Endothelial cell of umbilical vein (primary cell): ENCODE measurements at regions not wholly inside any gene's neighbourhood (a gene's known extent, or its start where the extent isn't known, plus 50 kb on each side); places are given as distances from the start of the nearest gene placed in this dataset.

Experiments
- BruUV-seq: library from RNA; stranded (reverse); fragments of 400-500 nt; replicated peaks from 2 replicates; lab custom pipeline; 2021; lab: Mats Ljungman, UMichigan
- CTCF ChIA-PET: fragments of 300-600, 350-600 bp; sonication (Branson Sonifier 250); formaldehyde crosslinking; loops from one replicate; lab custom pipeline; 2021; ENCODE audit warnings: antibody characterized with exemption, inconsistent platforms; lab: Charles Lee
- POLR2A ChIA-PET: fragments of 300-600, 350-600 bp; sonication (Branson Sonifier 250); formaldehyde crosslinking; loops from one replicate; lab custom pipeline; 2021; ENCODE audit warnings: antibody characterized with exemption, inconsistent platforms; lab: Charles Lee
- DNase-seq: peaks from one replicate; pipeline ENCODE4 v3.0.0-alpha.2; 2011; ENCODE audit warnings: low read depth, low spot score
- FAIRE-seq: peaks from 2 replicates; lab custom pipeline; 2011; peaks lifted over from hg19 to GRCh38; lab: Jason Lieb, UNC
- H2AFZ ChIP-seq: 2 replicates; pipeline ENCODE4 v1.6.0; 2012; ENCODE audit warnings: low read depth, low read length, control low read depth, inconsistent platforms
- H3K27ac ChIP-seq: 2 replicates; pipeline ENCODE4 v1.5.1; 2011; ENCODE audit warnings: low read depth, mild to moderate bottlenecking, control low read depth, low read length, moderate library complexity; ENCODE audit not compliant: insufficient read depth
- H3K27me3 ChIP-seq, 2 experiments: 2 replicates each; pipeline versions ENCODE4 v1.6.0 to v1.6.1; 2011; ENCODE audit warnings: low read length in 2 of 2, mixed read lengths in 1 of 2; ENCODE audit not compliant: control insufficient read depth in 2 of 2, insufficient read depth in 2 of 2
- H3K36me3 ChIP-seq, 2 experiments: 2 replicates in 1 of 2; 3 replicates in 1 of 2; pipeline ENCODE4 v1.5.1; 2011; ENCODE audit warnings: low read length in 2 of 2, mild to moderate bottlenecking in 1 of 2, moderate library complexity in 1 of 2; ENCODE audit not compliant: control insufficient read depth in 2 of 2, insufficient read depth in 2 of 2; ENCODE audit errors: extremely low read depth in 1 of 2
- H3K4me1 ChIP-seq: 3 replicates; pipeline ENCODE4 v1.5.1; 2011; ENCODE audit warnings: mild to moderate bottlenecking, low read length; ENCODE audit not compliant: control insufficient read depth, insufficient read depth; ENCODE audit errors: extremely low read depth
- H3K4me2 ChIP-seq: 2 replicates; pipeline ENCODE4 v1.6.1; 2011; ENCODE audit warnings: low read length, control low read depth, mixed read lengths; ENCODE audit not compliant: insufficient read depth
- H3K4me3 ChIP-seq, 3 experiments: fragments of 200-600 bp in 1 of 3; sonication (generic), shearing (Covaris generic) in 1 of 3; replicated peaks in 1 of 3; 2 replicates each; pipeline ENCODE4 v1.5.1; 2011 to 2016; ENCODE audit warnings: control low read depth in 3 of 3, low read length in 3 of 3, mild to moderate bottlenecking in 2 of 3, inconsistent platforms in 1 of 3, low read depth in 1 of 3, moderate library complexity in 1 of 3; ENCODE audit not compliant: insufficient read depth in 1 of 3
- H3K79me2 ChIP-seq: 2 replicates; pipeline ENCODE4 v1.6.0; 2012; ENCODE audit warnings: low read length, inconsistent platforms; ENCODE audit not compliant: control insufficient read depth, insufficient read depth
- H3K9ac ChIP-seq: replicated peaks from 2 replicates; pipeline ENCODE3; 2011; ENCODE audit warnings: low read length, control low read depth; ENCODE audit not compliant: insufficient read depth; ENCODE audit errors: extremely low read depth
- H3K9me1 ChIP-seq: replicated peaks from 3 replicates; pipeline ENCODE4 v1.6.0; 2011; ENCODE audit warnings: mild to moderate bottlenecking, low read length; ENCODE audit not compliant: control insufficient read depth, insufficient read depth; ENCODE audit errors: extremely low read depth
- H3K9me3 ChIP-seq: replicated peaks from 2 replicates; pipeline ENCODE4 v1.5.1; 2012; ENCODE audit warnings: low read length, inconsistent platforms; ENCODE audit not compliant: control insufficient read depth, insufficient read depth
- H4K20me1 ChIP-seq: replicated peaks from 2 replicates; pipeline ENCODE3; 2011; ENCODE audit warnings: mild to moderate bottlenecking, low read length; ENCODE audit not compliant: control insufficient read depth, insufficient read depth; ENCODE audit errors: extremely low read depth
- EZH2 ChIP-seq: IDR thresholded peaks from 2 replicates; pipeline ENCODE4 v1.6.1; 2012; ENCODE audit warnings: borderline replicate concordance, low read depth, mild to moderate bottlenecking, moderate library complexity, low read length, inconsistent platforms; ENCODE audit not compliant: severe bottlenecking
- FOS ChIP-seq: IDR thresholded peaks from 2 replicates; pipeline ENCODE4 v1.6.1; 2011; ENCODE audit warnings: mild to moderate bottlenecking, low read length, moderate library complexity, borderline replicate concordance; ENCODE audit not compliant: insufficient read depth
- GATA2 ChIP-seq: IDR thresholded peaks from 2 replicates; pipeline ENCODE4 v1.7.0; 2011; ENCODE audit warnings: low read depth, mild to moderate bottlenecking, moderate library complexity, mixed read lengths, low read length; ENCODE audit not compliant: insufficient read length, insufficient read depth
- JUN ChIP-seq: IDR thresholded peaks from 2 replicates; pipeline ENCODE4 v1.6.1; 2011; ENCODE audit warnings: borderline replicate concordance, low read depth; ENCODE audit not compliant: insufficient read length, insufficient read depth
- MYC ChIP-seq: IDR thresholded peaks from one replicate; pipeline ENCODE4 v1.6.1; 2011; ENCODE audit warnings: mild to moderate bottlenecking, low read depth, low read length
- POLR2A ChIP-seq: IDR thresholded peaks from 2 replicates; pipeline ENCODE4 v1.6.1; 2012; ENCODE audit warnings: low read depth, mild to moderate bottlenecking, control low read depth, low read length
- POLR2AphosphoS5 ChIP-seq: IDR thresholded peaks from 2 replicates; pipeline ENCODE4 v1.6.1; 2012; ENCODE audit warnings: low read depth, mild to moderate bottlenecking, control low read depth, low read length, moderate library complexity; ENCODE audit not compliant: insufficient read depth
- dilution Hi-C: fragments of 300-500 bp; cut with MboI; formaldehyde crosslinking; loops from one replicate; pipeline ENCODE4 v1.15.0; 2019; ENCODE audit warnings: low sequenced_read_pairs; ENCODE audit not compliant: extremely low pct_ligation_motif_present
- intact Hi-C: fragments of 100-400 bp; cut with micrococcal nuclease; formaldehyde crosslinking; loops from one replicate; pipeline ENCODE4 v1.10.0; 2022
- TF ChIP-seq, protein P1 (sequence below): IDR thresholded peaks from 2 replicates; pipeline ENCODE4 v1.6.1; 2011; ENCODE audit not compliant: insufficient read depth, insufficient read length
- TF ChIP-seq, protein P2 (sequence below), 2 donors: IDR thresholded peaks; 1 replicate in 1 of 2; 2 replicates in 1 of 2; pipeline ENCODE4 v1.5.1; 2011; ENCODE audit warnings: low read length in 2 of 2, mild to moderate bottlenecking in 2 of 2, moderate library complexity in 2 of 2, control low read depth in 1 of 2, inconsistent platforms in 1 of 2, low read depth in 1 of 2; ENCODE audit not compliant: insufficient read depth in 1 of 2; ENCODE audit errors: extremely low read depth in 1 of 2

DNA sequence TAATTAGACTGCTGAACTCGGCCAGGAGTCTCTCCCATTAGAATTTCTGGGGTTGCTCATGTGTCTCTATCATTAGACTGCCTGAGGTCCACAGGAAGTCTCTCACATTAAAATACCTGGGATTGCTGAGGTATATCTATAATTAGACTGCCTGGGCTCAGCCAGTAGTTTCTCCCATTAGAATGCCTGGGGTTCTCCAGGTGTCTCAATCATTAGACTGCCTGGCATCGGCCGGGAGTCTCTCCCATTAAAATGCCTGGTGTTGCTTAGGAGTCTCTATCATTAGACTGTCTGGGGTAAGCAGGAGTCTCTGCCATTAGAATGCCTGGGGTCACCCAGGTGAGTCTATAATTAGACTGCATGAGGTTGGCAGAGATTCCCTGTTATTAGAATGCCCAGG is 2233.4 kb downstream of the TP53TG3F start:
- H3K4me2 ChIP-seq, result no peak overlapping the region
- no peak for DNase-seq
- no peaks in the 10 kb centered on the region for H3K4me1 ChIP-seq
- no peak for TF ChIP-seq GATA2
- no peak for TF ChIP-seq MYC
- no peak for TF ChIP-seq EZH2
- no peak for TF ChIP-seq FOS
- TF ChIP-seq JUN, result no peak
- TF ChIP-seq, protein P1, sequence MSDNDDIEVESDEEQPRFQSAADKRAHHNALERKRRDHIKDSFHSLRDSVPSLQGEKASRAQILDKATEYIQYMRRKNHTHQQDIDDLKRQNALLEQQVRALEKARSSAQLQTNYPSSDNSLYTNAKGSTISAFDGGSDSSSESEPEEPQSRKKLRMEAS, result no peak
- no peak for TF ChIP-seq POLR2AphosphoS5
- TF ChIP-seq, protein P2, sequence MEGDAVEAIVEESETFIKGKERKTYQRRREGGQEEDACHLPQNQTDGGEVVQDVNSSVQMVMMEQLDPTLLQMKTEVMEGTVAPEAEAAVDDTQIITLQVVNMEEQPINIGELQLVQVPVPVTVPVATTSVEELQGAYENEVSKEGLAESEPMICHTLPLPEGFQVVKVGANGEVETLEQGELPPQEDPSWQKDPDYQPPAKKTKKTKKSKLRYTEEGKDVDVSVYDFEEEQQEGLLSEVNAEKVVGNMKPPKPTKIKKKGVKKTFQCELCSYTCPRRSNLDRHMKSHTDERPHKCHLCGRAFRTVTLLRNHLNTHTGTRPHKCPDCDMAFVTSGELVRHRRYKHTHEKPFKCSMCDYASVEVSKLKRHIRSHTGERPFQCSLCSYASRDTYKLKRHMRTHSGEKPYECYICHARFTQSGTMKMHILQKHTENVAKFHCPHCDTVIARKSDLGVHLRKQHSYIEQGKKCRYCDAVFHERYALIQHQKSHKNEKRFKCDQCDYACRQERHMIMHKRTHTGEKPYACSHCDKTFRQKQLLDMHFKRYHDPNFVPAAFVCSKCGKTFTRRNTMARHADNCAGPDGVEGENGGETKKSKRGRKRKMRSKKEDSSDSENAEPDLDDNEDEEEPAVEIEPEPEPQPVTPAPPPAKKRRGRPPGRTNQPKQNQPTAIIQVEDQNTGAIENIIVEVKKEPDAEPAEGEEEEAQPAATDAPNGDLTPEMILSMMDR (IDR thresholded peaks at IDR 0.05; ENCODE audit: extremely low read depth in 1 of 2, insufficient read depth in 1 of 2, low read depth in 1 of 2, low read length in 2 of 2), result no peak
- TF ChIP-seq POLR2A, result no peak
- no peaks in the 10 kb centered on the region for H4K20me1 ChIP-seq
- CTCF ChIA-PET, result no interaction called here
- H2AFZ ChIP-seq, result no peak overlapping the region
- intact Hi-C loops (no loop called here), dilution Hi-C loops (no loop called here)
- no peaks in the 10 kb centered on the region for H3K9me1 ChIP-seq
- H3K79me2 ChIP-seq, result no peaks in the 10 kb centered on the region
- no peak for FAIRE-seq
- H3K27ac ChIP-seq, result no peak overlapping the region
- no peaks in the 10 kb centered on the region for H3K36me3 ChIP-seq
- no peaks in the 10 kb centered on the region for H3K27me3 ChIP-seq
- no peak overlapping the region for H3K9ac ChIP-seq
- H3K9me3 ChIP-seq, result no peaks in the 10 kb centered on the region
- POLR2A ChIA-PET, result no interaction called here
- BruUV-seq, result no TSS peak
- H3K4me3 ChIP-seq, result no peak overlapping the region
